GM21786 (cell line): ENCODE measurements at regions not wholly inside any gene's neighbourhood (a gene's known extent, or its start where the extent isn't known, plus 50 kb on each side); places are given as distances from the start of the nearest gene placed in this dataset.
"Not testable (repeated sequence)": the region's sequence is repeated elsewhere in the genome, so short reads cannot be mapped to it uniquely, and the experiment has no call there.

Source experiments
- ATAC-seq: cut with Tn5 transposase; IDR thresholded peaks from one replicate; pipeline ENCODE4 v1.9.1; 2021; ENCODE audit not compliant: unreplicated experiment

DNA sequence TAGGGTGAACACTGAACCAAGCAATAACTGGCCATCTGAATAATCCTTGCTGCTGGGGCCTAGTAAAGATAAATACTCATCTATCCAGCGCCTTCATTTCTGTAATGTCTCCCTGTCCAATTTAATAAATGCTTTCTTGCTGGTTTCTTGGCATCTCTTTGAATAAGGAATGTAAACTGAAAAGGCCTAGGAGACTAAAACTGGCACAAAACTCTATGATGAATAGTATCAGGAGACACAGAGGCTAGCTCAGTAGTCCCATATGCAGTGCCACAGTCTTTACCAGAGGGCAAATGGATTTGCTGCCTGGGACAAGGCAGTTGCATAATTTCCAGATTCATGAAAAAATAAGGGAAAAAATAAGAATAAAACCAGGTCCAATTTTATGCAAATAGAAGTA, 324.4 kb downstream of the CENPW start:
- no peak for ATAC-seq

DNA sequence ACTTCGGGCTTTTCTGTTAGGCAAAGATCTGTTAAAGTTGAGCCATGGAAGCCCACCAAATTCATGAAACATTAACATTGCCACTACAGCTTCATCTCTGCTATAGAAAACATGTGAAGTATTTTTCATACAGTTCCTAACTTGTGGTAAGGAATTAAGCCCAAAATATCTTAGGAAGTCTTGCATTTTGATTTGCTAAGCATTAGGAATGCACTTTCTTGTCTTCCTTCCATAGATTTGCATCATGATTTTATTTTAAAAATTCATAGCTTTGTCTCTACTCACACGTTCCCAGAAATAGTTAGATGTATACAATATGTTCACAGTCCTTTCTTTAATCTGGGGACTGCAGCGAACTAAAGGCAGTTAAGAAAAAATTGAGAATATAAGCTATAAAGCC, 325.6 kb downstream of the CENPW start:
- no peak for ATAC-seq

DNA sequence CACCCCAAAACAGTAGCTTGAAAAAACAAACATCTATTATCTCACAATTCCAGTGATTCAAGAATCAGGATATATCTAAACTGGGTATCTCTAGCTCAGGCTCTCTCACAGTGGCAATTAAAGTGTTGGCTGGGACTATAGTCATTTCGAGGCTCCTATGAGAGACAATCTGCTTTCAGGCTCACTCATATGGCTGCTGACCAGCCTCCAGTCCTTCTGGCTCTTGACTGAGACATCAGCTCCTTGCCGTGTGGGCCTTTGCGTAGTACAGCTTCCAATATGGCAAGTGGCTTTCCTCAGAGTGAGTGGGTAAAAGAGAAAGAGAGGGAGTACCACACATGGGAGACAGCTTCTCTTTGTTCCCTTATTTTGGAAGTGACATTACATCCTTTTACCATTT, 327.2 kb downstream of the CENPW start:
- ATAC-seq: no peak

DNA sequence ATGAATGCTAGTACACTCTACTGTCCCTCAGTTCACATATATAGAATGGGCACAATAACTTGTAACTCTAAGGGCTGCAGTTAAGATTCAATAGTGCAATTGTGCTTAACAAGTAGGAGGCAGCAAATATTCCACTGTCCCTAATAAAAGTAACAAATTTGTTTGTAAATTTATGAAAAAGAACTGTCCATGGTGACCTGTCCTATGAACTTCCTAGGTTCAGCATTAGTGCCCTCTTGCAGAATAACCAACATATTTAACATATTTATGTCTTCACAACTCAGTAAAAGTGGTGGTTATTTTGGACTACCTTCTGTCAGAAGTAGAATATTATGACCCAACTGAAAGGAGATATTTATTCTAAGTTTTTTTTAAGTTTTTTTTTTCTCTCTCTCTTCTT, 327.8 kb downstream of the CENPW start:
- no peak for ATAC-seq

DNA sequence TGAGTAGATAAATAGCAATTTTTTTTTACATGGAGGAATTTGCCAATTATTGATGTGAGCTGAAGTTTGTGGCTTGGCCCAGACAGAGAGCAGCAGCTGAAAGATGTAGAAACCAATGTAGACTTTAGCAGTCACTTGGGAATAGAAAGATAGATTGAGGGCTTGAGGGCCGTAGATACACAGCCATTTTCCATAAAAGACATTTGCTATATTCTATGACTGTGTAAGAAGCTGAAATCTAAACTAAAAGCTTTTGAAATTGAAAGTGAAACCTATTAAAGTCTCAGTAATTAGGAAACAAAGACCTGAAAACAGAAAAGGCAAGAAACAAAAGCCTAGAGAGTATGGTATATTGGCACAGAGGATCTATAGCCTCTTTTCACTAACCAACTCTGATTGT, 332.7 kb downstream of the CENPW start:
- peak; percentile 86 for ATAC-seq

DNA sequence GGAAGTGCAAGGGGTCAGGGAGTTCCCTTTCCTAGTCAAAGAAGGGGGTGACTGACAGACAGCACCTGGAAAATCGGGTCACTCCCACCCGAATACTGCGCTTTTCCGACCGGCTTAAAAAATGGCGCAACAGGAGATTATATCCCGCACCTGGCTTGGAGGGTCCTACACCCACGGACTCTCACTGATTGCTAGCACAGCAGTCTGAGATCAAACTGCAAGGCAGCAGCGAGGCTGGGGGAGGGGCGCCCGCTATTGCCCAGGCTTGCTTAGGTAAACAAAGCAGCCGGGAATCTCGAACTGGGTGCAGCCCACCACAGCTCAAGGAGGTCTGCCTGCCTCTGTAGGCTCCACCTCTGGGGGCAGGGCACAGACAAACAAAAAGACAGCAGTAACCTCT, 333.8 kb downstream of the CENPW start:
- ATAC-seq: not testable (repeated sequence)

DNA sequence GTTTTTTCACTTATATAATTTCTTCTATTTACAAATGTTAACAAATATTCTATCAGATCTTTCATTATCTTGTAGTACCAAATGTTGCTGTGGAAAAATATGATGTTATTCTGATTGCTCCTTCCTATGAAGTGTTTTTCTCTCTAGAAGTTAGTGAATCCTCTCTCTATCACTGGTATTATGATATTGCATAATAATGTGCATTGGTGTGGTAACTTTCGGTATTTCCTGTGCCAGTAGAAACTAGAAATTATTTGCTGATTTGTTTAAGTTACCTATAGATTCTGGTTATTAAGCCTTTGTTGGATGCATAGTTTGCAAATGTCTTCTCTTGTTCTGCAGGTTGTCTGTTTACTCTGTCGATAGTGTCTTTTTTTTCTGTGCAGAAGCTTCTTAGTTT, 342.5 kb downstream of the CENPW start:
- no peak for ATAC-seq

DNA sequence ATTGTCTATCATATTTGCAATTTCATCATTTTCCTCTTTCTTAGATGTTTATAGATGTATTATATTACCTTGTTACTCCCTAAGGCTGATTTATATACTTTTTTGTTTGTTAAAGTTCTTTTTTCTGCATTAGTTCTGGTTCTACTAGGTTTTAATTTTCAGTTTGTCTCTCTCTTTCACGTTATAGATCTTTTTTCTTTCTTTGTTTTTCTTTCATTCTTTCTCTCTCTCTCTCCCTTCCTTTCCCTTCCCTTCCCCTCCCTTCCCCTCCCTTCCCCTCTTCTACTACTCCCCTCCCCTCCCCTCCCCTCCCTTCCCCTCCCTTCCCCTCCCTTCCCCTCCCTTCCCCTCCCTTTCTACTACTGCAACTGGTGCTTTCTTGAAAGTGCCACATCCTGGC, 345.3 kb downstream of the CENPW start:
- no peak for ATAC-seq

DNA sequence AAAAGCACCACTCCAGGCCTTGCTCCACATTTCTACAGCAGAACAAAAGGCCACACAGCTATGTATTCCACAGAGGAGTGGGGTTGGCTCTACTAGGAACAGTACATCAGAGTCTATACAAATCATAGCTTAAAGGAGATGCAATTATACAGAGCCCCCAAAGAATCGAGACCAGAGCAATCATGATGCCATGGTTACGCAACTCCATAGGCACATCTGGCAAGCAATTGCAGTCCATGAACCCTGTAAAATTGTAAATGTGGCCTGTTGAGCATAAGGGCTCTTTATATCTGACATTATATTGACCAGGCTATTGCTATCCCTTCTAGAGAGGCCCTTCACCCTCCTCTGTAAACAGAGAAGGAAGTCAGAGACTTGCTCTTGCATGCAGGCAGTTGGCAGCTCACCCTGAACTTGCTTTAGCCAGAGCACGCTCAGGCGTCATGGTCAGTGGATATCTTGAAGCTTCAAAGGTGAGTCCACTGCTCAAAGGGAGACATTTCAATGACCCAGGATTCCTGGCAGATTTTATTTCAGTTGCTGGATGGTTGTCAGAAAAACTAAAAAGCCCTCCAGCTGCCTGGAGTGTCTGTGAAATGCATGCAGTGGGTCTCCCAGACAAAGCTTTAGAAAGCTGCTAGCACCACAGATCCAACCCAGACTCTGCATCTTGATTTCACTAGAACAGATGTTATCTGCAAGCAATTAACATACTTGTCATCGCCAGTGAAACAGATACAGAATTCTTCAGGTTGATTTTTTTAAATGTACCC, 357.2 kb downstream of the CENPW start:
- no peak for ATAC-seq

DNA sequence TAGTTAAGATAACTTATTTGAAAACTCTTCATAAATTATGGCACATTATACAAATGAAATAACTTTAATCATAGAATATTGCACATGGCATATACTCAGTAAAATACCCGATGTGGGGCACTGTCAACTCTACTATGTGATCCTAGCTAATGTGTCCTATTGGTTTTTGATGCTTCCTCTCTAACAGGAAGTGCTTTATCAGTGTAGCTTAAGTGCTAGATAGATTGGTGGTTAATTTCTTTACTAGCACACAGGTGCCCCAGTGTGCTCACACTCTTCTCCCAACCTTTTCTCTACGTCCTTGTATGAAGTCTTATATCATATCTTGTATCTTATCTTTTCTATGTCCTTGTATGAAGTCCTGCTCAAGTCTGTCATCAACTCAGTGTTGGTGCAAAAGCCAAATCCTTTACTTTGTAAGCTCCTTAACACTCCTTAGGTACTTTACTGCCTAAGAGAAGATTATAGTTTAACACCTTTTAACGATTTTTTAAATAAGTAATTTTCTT, 358.9 kb downstream of the CENPW start:
- ATAC-seq: no peak

DNA sequence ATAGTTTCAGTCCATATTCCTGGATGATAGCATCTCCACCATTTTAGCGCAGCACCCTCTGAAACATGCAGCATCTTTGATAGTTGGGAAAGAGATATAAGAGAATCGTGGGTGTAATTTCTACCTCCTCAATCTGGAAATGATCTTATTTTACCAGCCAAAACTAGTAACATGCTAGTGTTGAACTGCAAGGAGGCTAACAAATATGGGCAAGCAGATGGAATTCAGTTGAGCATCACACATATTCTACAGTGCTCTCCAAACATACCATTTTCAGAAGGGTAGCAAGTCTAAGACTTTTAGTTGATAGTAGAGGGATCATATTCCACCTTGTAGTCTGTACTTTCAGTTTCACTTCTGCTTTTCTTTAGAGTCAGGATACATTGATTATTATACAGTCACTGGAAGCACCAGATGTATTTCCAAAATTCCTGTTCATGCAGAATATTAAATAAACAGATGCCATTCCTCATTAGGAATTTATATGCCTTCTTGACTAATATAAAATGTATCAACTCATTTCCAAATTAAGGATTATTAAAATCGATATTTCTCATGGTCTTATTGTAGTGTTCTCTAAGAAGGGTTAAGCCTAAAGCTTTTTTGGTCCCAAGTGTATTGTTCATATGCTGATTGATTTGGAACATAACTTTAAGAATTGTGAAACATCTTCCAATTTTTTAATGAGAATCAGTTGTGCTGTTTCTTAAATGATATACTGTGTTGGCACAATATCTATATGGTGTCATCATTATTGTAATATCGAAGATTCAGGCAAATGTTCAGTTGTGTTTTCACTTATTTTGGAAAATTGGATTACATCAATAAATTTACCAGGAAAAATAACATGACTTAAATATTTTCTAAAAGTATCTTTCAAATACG, 362.0 kb downstream of the CENPW start:
- ATAC-seq: no peak

DNA sequence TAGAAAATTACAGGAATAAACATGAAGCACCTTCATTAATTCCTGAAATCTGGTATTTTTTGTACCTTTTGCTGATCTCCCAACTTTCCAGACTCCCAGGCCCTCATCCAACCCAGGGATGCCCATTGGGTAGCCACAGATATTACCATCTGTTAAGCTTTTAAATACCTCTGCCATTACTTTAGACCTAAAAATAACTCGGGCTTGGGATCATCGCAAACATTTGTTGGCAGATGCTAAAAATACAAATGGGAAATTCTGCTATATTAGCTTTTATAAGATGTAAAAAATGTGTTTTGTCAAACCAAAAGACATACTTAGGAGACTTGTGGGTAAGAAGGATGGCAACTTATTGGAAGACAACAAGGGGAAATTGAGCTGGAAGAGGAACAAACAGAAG, 376.1 kb downstream of the CENPW start:
- ATAC-seq: no peak

DNA sequence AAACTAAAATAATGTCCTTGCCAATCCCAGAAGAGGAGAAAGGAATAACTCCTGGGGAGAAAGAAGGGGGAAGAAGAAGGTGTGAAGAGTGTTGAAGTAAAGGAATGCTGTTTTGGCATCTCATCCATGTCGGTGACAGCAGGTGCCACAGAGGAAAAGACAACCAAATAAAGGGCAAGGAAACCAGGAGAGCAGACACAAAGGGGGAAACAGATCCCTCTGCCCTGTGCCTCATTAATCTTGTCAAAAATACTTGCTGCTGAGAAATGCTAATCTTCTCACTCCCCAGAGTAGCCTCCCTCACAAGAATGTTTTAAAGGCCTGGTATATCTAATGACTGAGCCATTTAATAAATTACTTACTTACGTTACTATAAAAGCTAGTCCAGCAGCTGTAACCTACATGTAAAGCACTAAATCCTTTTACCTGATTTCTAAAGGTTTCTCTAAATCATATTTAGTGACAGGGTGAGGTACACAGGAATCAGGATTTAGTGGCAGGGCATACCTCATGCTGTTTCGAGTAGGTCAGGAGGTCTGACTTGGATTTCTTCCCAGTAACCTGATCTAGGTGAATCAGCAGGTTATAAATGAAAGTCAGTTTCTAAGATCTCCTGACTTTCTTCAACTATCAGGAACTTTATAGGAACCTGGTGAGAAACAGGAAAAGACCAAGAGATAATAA, 377.1 kb downstream of the CENPW start:
- no peak for ATAC-seq

DNA sequence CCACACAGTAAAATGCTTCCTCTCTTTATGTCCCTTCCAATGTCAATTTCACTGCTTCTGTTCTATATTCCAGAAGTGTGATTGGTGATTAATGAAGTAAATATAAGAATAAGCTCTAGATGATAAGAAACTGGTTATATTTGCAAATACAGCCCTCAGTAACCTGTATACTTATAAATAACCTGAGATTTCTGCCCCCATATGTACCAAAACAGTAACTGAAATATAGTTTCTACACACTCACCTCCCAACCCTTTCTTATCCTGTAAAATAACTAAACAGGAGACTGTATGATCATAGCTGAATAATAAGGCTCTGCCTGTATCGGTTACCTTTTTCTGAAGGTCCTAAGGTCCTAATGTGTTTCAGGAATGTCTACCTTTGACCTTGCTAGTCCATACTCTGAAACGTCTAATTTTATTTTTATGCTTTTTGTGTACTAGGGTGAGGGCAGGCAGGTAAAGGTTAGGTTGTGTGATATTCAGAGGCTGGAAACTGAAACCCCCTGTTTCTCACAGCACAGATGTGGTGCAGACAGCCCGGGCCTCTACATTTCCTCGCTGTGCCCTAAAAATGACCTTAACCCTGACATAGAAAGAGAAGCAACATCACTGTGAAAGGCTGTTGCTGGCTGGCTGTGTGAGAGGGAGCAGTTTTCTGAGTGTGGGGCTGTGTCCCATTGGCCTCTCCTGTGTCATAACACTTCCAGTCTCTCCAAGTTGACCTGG, 378.8 kb downstream of the CENPW start:
- ATAC-seq: peak; percentile 91

DNA sequence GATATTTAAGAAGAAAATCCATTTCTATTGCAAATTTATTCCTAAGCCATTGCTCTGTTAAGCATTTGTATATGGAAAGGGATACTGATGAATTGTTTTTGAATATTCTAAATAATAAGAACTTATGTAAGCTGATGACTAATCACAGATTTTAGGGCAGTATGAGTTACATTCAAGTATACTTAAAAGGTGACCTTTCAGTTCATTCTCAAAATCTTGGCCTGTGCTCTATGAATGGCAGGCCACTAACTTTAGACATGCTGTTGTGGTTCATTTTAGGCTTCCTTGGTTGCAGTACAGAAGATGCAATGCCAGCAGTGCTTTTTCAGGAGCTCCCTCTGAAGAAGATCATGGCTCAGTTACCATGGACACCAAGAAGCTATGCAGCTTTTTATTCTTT, 380.4 kb downstream of the CENPW start:
- ATAC-seq: no peak

DNA sequence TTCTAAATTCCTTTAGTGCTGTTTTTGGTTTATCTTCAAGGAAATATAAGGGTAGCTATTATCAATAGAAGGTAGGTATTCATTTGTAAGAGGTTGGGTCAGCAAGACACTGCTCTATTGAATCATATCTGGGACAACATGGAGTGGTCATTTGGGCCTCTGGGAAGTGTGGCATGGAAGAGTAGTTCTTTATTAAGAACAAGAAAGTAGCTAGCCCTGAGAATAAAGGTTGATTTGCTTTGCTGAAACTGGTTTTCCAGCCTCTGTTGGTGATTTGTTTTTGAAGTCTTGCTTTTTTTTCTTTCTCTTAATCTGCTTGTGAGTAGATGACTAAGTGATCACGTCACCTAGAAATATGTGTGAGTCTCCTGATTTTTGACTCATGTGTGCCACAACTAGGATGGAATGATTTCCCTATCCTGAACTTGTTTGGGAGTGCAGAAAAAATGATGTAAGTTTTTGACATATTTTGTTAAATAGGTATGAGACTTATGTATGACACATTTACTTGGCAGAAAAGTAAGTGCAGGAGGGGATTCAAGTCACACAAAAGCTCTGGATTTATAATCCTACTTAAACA, 381.8 kb downstream of the CENPW start:
- no peak for ATAC-seq

DNA sequence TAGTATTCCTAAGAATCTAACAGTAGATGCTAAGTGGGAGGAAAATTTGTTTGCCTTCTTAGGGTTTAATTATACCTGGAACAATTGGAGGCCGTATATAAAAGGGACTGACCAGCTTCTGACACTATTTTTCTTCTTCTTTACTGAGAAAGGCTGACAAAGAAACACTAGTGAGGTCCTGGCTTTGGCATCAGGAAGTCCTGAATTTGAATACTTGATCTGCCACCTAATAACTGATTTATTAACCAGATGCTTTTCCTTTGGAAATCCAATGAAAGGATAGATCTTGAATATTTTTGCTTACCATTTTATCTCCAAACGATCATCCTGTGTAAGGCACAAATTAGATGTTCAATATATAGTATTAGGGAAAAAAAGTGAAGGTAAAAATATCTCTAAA, 382.5 kb downstream of the CENPW start:
- no peak for ATAC-seq

DNA sequence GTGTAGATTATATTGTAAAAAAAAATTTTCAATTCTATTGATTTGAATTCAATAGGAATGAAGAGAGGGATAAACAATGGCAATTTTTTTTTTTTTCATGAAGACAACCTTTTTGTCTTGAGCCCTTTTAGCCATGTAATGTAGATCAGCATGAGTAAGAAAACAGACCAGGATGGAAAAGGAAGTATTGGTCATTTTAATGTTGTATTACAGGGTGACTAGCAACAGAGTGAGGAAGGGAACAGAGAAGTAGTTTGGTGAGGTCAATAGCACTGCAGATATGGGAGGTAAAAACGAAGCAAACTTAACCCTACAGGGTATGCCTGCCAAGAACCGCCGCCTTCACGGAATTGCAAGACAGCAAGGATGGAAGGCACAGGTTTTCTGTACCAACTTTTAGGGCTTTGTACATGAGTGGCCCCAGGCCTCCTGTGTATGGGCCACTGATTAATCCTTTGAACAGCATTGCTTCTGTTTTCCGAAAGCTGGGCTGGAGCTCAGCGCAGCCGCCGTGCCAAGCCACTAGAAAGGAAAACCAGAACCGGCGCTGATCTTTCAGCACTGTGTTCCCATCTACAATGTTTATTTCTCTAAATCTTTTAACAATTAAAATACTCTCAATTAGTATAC, 383.7 kb downstream of the CENPW start:
- no peak for ATAC-seq

DNA sequence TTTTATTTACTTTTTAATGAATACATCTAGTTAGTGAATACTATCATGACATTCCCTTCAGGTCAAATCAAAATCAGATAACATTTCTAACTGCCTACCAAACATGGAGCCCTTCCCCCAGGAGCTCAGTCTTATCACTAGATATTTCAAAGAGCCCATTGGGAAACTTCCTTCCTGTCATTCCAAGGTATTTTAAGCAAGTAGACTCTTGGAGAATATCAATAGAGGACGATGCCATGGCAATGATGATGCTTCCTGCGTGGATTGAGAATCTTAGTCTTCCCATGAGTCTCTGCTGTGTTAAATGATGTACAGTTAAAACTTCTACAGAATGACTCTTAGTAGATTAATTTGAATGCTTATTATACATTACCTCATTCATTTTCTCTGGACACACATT, 384.9 kb downstream of the CENPW start:
- no peak for ATAC-seq

DNA sequence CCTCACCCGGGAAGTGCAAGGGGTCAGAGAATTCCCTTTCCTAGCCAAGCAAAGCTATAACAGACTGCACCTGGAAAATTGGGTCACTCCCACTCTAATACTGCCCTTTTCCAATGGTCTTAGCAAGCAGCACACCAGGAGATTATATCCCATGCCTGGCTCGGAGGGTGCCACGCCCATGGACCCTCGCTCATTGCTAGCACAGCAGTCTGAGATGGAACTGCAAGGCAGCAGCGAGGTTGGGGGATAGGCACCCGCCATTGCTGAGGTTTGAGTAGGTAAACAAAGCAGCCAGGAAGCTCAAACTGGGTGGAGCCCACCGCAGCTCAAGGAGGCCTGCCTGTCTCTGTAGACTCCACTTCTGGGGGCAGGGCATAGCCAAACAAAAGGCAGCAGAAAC, 386.5 kb downstream of the CENPW start:
- ATAC-seq: not testable (repeated sequence)
